OCI-LY1 (cell line): ENCODE measurements at regions not wholly inside any gene's neighbourhood (a gene's known extent, or its start where the extent isn't known, plus 50 kb on each side); places are given as distances from the start of the nearest gene placed in this dataset.

Experiments used
- H2AFZ ChIP-seq: fragments of 200-600 bp; sonication (generic), shearing (Covaris generic); 2 replicates; pipeline ENCODE4 v1.6.0; 2014; ENCODE audit warnings: antibody characterized with exemption, mild to moderate bottlenecking, low read length
- H3F3A ChIP-seq: fragments of 200-600 bp; sonication (generic), shearing (Covaris generic); 2 replicates; pipeline ENCODE4 v1.6.0; 2014; ENCODE audit warnings: mild to moderate bottlenecking, antibody characterized with exemption, low read length, moderate library complexity; ENCODE audit not compliant: insufficient read depth
- H3K27ac ChIP-seq: fragments of 200-600 bp; sonication (generic); 2 replicates; pipeline ENCODE4 v1.5.1; 2014; ENCODE audit warnings: low read length, mixed run types, mild to moderate bottlenecking, low read depth; ENCODE audit not compliant: poor library complexity, severe bottlenecking
- H3K27me3 ChIP-seq: fragments of 200-600 bp; sonication (generic); 2 replicates; pipeline ENCODE4 v1.6.0; 2014; ENCODE audit warnings: antibody characterized with exemption, mild to moderate bottlenecking, low read length, moderate library complexity; ENCODE audit not compliant: insufficient read depth
- H3K36me3 ChIP-seq: fragments of 200-600 bp; sonication (generic); 2 replicates; pipeline ENCODE4 v1.6.1; 2014; ENCODE audit warnings: mild to moderate bottlenecking, antibody characterized with exemption, low read length, moderate library complexity, mixed read lengths; ENCODE audit not compliant: insufficient read depth
- H3K4me1 ChIP-seq: fragments of 200-600 bp; sonication (generic); 2 replicates; pipeline ENCODE4 v1.5.1; 2014; ENCODE audit warnings: mild to moderate bottlenecking, low read length, moderate library complexity; ENCODE audit not compliant: insufficient read depth, severe bottlenecking
- H3K4me2 ChIP-seq: fragments of 200-600 bp; sonication (generic), shearing (Covaris generic); 2 replicates; pipeline ENCODE4 v1.6.1; 2014; ENCODE audit warnings: low read length
- H3K4me3 ChIP-seq: fragments of 200-600 bp; sonication (generic); 2 replicates; pipeline ENCODE4 v1.5.1; 2014; ENCODE audit warnings: low read length, low read depth, mild to moderate bottlenecking, mixed read lengths; ENCODE audit not compliant: poor library complexity, severe bottlenecking
- H3K79me2 ChIP-seq: fragments of 200-600 bp; shearing (Covaris generic); 2 replicates; pipeline ENCODE4 v1.6.1; 2016; ENCODE audit warnings: mixed run types, low read length, mixed read lengths; ENCODE audit not compliant: insufficient read depth
- H3K9ac ChIP-seq: fragments of 200-600 bp; sonication (generic), shearing (Covaris generic); 2 replicates; pipeline ENCODE4 v1.6.1; 2014; ENCODE audit warnings: mild to moderate bottlenecking, low read length, mixed read lengths
- H3K9me2 ChIP-seq: fragments of 200-600 bp; sonication (generic), shearing (Covaris generic); 2 replicates; pipeline ENCODE4 v1.6.1; 2014; ENCODE audit warnings: low read depth, mild to moderate bottlenecking, low read length, mixed read lengths
- H3K9me3 ChIP-seq: fragments of 200-600 bp; shearing (Covaris generic); 2 replicates; pipeline ENCODE4 v1.6.1; 2014; ENCODE audit warnings: low read length, mixed read lengths
- H4K20me1 ChIP-seq: fragments of 200-600 bp; sonication (generic), shearing (Covaris generic); 2 replicates; pipeline ENCODE4 v1.6.0; 2016; ENCODE audit warnings: mild to moderate bottlenecking, low read length; ENCODE audit not compliant: insufficient read depth
- CTCF ChIP-seq: fragments of 200-600 bp; sonication (generic), shearing (Covaris generic); IDR thresholded peaks from 2 replicates; pipeline ENCODE4 v1.5.1; 2017; ENCODE audit warnings: mild to moderate bottlenecking, antibody characterized with exemption, low read length, moderate library complexity, mixed read lengths
- EZH2 ChIP-seq: fragments of 200-600 bp; sonication (generic), shearing (Covaris generic); IDR thresholded peaks from 2 replicates; pipeline ENCODE4 v1.8.0; 2017; ENCODE audit warnings: borderline replicate concordance, mixed run types, mild to moderate bottlenecking, antibody characterized with exemption, low read length, moderate library complexity, mixed read lengths

GRCh38 chr3:159879598-159879997 lies 109.0 kb upstream of the IL12A start:
- TF ChIP-seq EZH2 (no peak), CTCF (no peak)

GRCh38 chr3:159881208-159881607 lies 107.4 kb upstream of the IL12A start:
- Histone ChIP-seq H3K4me2 (no peak overlapping the region), H3K36me3 (no peaks in the 10 kb centered on the region), H3K4me3 (no peak overlapping the region), H3F3A (no peaks in the 10 kb centered on the region), H3K27ac (no peak overlapping the region), H3K9ac (no peak overlapping the region), H3K27me3 (no peaks in the 10 kb centered on the region), H3K9me3 (no peaks in the 10 kb centered on the region), H3K79me2 (no peaks in the 10 kb centered on the region), H3K9me2 (no peaks in the 10 kb centered on the region), H3K4me1 (no peaks in the 10 kb centered on the region), H4K20me1 (no peaks in the 10 kb centered on the region), H2AFZ (no peak overlapping the region)
- TF ChIP-seq CTCF (no peak), EZH2 (no peak)

More at GRCh38 chr3:159879598-159879997, 109.0 kb upstream of the IL12A start:
- H3K27ac ChIP-seq, result no peak overlapping the region
- no peaks in the 10 kb centered on the region for H3K9me2 ChIP-seq
- no peaks in the 10 kb centered on the region for H3F3A ChIP-seq
- no peak overlapping the region for H3K9ac ChIP-seq
- H3K27me3 ChIP-seq, result no peaks in the 10 kb centered on the region
- H3K4me1 ChIP-seq, result no peaks in the 10 kb centered on the region
- no peak overlapping the region for H3K4me3 ChIP-seq
- H4K20me1 ChIP-seq, result no peaks in the 10 kb centered on the region
- H3K79me2 ChIP-seq, result no peaks in the 10 kb centered on the region
- no peaks in the 10 kb centered on the region for H3K9me3 ChIP-seq
- no peak overlapping the region for H3K4me2 ChIP-seq
- H2AFZ ChIP-seq, result no peak overlapping the region
- no peaks in the 10 kb centered on the region for H3K36me3 ChIP-seq

GRCh38 chr3:159881828-159882309 lies 106.8 kb upstream of the IL12A start:
- Histone ChIP-seq H4K20me1 (no peaks in the 10 kb centered on the region), H3K4me3 (no peak overlapping the region), H3K4me2 (no peak overlapping the region), H3K9ac (no peak overlapping the region), H3K9me3 (no peaks in the 10 kb centered on the region), H3K27ac (no peak overlapping the region), H3K79me2 (no peaks in the 10 kb centered on the region), H3K36me3 (no peaks in the 10 kb centered on the region), H3F3A (no peaks in the 10 kb centered on the region), H3K4me1 (no peaks in the 10 kb centered on the region), H3K27me3 (no peaks in the 10 kb centered on the region), H3K9me2 (no peaks in the 10 kb centered on the region), H2AFZ (no peak overlapping the region)
- TF ChIP-seq EZH2 (no peak), CTCF (no peak)
